GM12891 (cell line): ENCODE measurements at regions not wholly inside any gene's neighbourhood (a gene's known extent, or its start where the extent isn't known, plus 50 kb on each side); places are given as distances from the start of the nearest gene placed in this dataset.

Experiments used
- POLR2A ChIP-seq: IDR thresholded peaks from 2 replicates; pipeline ENCODE4 v1.6.1; 2011; ENCODE audit warnings: low read depth, low read length, control low read depth
- POLR2AphosphoS5 ChIP-seq: IDR thresholded peaks from 2 replicates; pipeline ENCODE4 v1.6.1; 2011; ENCODE audit warnings: low read depth, low read length, control low read depth
- TAF1 ChIP-seq: IDR thresholded peaks from 2 replicates; pipeline ENCODE4 v1.6.1; 2011; ENCODE audit warnings: low read depth, low read length, control low read depth

DNA sequence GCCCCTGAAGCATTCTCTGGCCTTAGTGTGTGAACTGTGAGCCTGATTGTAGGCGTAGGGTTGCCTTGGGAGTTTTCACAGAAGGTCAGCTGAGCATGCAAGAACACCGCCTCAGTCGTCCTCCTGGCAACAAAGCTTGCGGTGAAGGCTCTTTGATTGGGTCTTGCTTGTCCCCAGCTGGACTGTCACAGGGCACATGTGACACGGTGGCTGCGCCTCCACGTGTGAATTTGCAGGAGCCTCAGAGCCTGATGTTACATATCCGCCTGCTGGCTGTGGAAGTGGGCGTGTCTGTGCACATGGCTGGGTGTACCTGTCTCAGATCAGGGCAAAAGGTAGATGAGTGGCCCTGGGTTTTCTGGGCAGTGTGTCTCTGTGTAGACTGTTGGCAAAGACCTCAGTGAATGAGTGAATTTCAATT lies 228.7 kb downstream of the HAUS1 start:
- TF ChIP-seq POLR2A (no peak), TAF1 (no peak), POLR2AphosphoS5 (no peak)
